RWPE1 (cell line): ENCODE measurements at regions not wholly inside any gene's neighbourhood (a gene's known extent, or its start where the extent isn't known, plus 50 kb on each side); places are given as distances from the start of the nearest gene placed in this dataset.

ENCODE experiments used
- CTCF ChIA-PET: fragments of 350-600 bp; sonication (Branson Sonifier 250); formaldehyde crosslinking; extraction: SDS; loops from one replicate; lab custom pipeline; 2021; lab: Yijun Ruan, JAX
- POLR2A ChIA-PET: fragments of 400-600 bp; formaldehyde crosslinking; extraction: SDS; loops from one replicate; lab custom pipeline; 2020; ENCODE audit warnings: antibody characterized with exemption; ENCODE audit not compliant: low non-redundant PET; lab: Yijun Ruan, JAX
- DNase-seq: peaks from one replicate; pipeline ENCODE4 v3.0.0; 2012; ENCODE audit warnings: low spot score
- H3K27ac ChIP-seq: fragments of 450-650 bp; 2 replicates; pipeline ENCODE4 v1.5.1; 2017
- TF ChIP-seq, protein P1 (sequence below): fragments of 450-650 bp; conservative IDR thresholded peaks from 2 replicates; pipeline ENCODE4 v1.5.1; 2017; ENCODE audit warnings: low read depth, mild to moderate bottlenecking

DNA sequence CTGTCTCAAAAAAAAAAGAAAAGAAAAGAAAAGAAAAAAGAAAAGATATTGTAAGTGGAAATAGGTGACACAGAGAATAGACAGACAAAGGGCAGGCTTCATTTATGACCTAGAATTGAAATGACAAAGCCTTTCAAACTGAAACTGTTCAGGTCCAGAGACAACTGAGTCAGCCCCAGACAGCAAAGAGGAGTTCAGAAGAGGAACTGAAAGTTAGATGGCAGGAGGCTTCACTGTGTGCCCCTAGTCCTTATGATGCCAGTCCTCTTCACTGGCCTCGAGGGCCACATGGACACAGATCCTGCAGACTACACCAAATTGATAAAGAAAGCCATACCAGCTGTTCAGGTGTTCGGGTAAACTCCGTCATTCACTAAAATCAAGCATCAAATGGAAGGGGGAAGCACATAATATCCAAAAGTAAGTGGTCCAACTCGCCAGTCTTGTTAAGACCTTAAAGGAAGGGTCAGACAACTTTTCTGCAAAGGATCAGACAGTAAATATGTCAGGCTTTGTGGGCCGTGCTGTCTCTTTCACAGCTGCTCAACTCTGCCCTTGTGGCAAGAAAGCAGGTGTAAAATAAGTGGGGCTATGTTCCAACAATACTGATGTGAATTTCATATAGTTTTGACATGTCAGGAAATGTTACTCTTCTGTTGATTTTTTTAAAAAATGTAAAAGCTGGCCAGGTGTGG lies 231.9 kb upstream of the MGAT5 start:
- DNase-seq, result no peak

DNA sequence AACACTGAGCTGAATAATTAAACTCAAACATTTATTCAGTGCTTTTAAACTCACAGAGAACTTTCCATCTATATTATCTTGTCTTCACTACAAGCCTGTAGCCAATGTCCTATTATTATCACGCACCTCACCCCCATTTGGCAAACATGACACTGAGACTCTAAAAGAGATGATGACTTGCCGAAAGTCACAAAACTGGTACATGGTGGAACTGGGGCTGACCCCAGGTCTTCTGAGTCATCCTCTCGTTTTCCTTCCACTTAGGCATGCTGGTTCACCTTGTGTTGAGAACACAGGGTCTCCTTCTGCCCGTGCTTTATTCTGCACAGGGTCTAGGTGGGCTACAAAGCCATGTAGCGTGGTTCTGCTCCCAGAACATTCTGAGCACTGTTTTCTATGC lies 230.0 kb upstream of the MGAT5 start:
- POLR2A ChIA-PET, result no interaction called here
- DNase-seq, result no peak
- CTCF ChIA-PET, result no interaction called here
- TF ChIP-seq, protein P1, sequence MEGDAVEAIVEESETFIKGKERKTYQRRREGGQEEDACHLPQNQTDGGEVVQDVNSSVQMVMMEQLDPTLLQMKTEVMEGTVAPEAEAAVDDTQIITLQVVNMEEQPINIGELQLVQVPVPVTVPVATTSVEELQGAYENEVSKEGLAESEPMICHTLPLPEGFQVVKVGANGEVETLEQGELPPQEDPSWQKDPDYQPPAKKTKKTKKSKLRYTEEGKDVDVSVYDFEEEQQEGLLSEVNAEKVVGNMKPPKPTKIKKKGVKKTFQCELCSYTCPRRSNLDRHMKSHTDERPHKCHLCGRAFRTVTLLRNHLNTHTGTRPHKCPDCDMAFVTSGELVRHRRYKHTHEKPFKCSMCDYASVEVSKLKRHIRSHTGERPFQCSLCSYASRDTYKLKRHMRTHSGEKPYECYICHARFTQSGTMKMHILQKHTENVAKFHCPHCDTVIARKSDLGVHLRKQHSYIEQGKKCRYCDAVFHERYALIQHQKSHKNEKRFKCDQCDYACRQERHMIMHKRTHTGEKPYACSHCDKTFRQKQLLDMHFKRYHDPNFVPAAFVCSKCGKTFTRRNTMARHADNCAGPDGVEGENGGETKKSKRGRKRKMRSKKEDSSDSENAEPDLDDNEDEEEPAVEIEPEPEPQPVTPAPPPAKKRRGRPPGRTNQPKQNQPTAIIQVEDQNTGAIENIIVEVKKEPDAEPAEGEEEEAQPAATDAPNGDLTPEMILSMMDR, result no peak
- no peak overlapping the region for H3K27ac ChIP-seq

More for the DNA sequence above, 231.9 kb upstream of the MGAT5 start:
- POLR2A ChIA-PET, result no interaction called here
- H3K27ac ChIP-seq, result no peak overlapping the region
- TF ChIP-seq, protein P1, result no peak
- CTCF ChIA-PET, result no interaction called here

DNA sequence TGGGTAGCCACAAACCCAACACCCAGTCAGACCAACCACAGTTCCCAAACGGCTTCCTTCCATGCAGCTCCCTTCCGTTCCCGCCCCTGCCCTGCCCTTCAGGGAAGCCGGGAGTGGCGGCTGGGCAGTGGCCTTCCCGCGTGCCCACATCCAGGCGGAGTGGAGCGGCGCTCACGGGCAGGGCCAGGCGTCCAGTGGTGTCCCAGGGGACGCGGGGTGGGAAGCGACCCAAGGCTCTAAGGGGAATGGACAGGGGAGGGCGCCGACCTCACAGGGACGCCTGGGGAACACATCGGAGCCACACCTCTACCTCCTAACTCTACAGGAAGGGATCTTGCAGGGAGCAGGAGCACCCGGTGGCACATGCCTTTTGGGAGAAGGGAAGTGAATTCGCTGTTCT lies 225.9 kb upstream of the MGAT5 start:
- CTCF ChIA-PET, result interaction anchor here (0.6 kb wide), 1 partner anchor 88 kb away, joined by 3 read pairs; no protein-coding TSS in a partner anchor
- POLR2A ChIA-PET, result no interaction called here
- TF ChIP-seq, protein P1, result no peak
- no peak for DNase-seq
- H3K27ac ChIP-seq, result no peak overlapping the region

DNA sequence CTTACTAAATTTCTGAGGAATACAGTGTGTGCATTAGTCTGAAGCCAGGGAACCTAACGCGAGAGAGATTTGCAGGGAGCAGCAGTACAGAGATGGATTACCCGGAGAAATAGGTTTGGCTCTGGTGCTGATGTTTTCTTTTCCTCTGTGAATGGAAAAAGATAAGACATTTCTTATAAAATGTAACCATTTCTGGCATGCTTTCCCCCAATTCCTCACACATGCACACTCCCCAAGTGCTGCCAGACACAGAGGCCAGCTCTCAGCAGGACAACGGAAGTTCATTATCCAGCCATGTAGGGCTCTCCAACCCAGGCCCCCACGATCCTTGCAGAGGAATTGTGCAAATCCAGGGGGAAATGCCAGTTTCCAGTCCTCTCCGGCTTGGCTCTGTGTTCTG lies 224.5 kb upstream of the MGAT5 start:
- TF ChIP-seq, protein P1, result no peak
- CTCF ChIA-PET, result no interaction called here
- no peak overlapping the region for H3K27ac ChIP-seq
- no peak for DNase-seq
- POLR2A ChIA-PET, result no interaction called here

DNA sequence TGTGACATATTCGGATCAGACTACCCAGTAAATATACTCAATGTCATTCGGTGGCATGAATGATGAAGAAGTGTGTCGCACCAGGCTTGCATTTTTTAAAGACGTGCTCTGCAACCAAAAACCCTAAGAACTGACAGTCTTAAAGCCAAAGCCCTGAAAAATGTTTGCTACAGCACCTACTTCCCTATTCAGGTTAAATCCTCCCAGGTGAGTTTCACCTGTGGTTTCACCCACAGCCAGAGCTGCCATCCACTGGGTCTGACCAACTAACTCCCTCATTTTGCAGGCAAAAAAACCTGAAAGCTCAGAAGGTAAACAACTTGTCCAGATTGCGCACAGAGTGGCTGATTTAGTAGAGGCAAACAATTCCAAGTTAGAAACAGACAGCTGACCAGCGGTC lies 222.3 kb upstream of the MGAT5 start:
- ChIA-PET CTCF (no interaction called here), POLR2A (no interaction called here)
- TF ChIP-seq, protein P1, result no peak
- no peak for DNase-seq
- no peak overlapping the region for H3K27ac ChIP-seq

DNA sequence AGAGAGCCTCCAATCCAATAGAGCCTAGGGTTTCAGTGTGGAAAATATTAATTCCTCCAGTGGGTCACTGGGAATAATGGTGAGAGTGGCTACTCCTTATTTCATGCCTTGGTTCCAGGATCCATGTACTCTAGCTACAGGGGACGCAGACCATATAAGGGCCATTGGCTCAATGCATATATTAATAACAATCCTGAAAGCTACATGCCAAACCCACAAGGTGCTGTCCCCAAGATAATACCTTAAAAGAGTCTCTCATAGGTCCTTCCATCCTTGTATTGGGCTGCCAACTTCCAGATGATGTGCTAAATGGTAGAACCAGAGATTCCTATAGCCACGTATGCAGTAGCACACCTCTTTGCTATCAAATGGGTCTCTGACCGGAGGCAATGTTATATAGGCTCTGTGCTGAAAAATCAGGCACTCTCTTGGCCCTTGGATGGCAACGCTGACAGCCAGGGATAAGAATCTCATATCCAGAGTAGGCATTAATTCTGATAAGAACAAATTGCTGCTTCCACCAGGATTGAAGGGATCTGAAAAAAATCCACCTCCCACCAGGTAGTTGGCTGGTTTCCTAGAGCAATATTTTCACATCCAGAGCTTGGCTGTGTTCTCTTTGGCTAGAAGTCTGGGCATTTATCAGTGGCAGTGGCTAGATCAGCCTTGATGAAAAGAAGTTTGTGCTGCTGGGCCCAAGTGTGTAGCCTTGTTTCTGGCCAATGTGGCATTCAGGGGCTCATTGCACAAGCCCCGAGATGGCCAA lies 218.1 kb upstream of the MGAT5 start:
- TF ChIP-seq, protein P1, result no peak
- ChIA-PET POLR2A (no interaction called here), CTCF (interaction anchor here (0.6 kb wide), 1 partner anchor 19 kb away, joined by 4 read pairs; no protein-coding TSS in a partner anchor)
- DNase-seq, result no peak
- H3K27ac ChIP-seq, result no peak overlapping the region
